ENCODE measurements at regions not wholly inside any gene's neighbourhood (a gene's known extent, or its start where the extent isn't known, plus 50 kb on each side); places are given as distances from the start of the nearest gene placed in this dataset.
"Not testable (repeated sequence)": the region's sequence is repeated elsewhere in the genome, so short reads cannot be mapped to it uniquely, and the experiment has no call there.

- H3K27me3 ChIP-seq: no peaks in the 10 kb centered on the region
- no peak for TF ChIP-seq CTCF (IDR thresholded peaks at IDR 0.05)
- TF ChIP-seq POLR2A (IDR thresholded peaks at IDR 0.05): no peak
- H3K4me1 ChIP-seq: no peaks in the 10 kb centered on the region
- H3K4me3 ChIP-seq: no peak overlapping the region
- H3K36me3 ChIP-seq (ENCODE audit: low read depth, missing control alignments): no peaks in the 10 kb centered on the region
- DNase-seq: no peak
- intact Hi-C loops (cut with DNase I; ENCODE audit: low total_unique reads): loop anchor here (10.0 kb wide), 1 partner anchor 185 kb away; no protein-coding TSS in a partner anchor
- no peaks in the 10 kb centered on the region for H3K9me3 ChIP-seq
- 59 to 61% methylated on average over 15 of the region's 15 CpGs for WGBS, 2 donors
- no peak overlapping the region for H3K27ac ChIP-seq
Observed at GRCh38 chr7:142629588-142630260, 119.5 kb upstream of the PRSS1 start.

GRCh38 chr7:142628945-142629344 is 120.3 kb upstream of the PRSS1 start:
- no peaks in the 10 kb centered on the region for H3K9me3 ChIP-seq
- no peaks in the 10 kb centered on the region for H3K27me3 ChIP-seq
- no peak overlapping the region for H3K27ac ChIP-seq
- 94 to 96% methylated on average over 1 of the region's 1 CpG for WGBS, 2 donors
- TF ChIP-seq CTCF (IDR thresholded peaks at IDR 0.05) (no peak), POLR2A (IDR thresholded peaks at IDR 0.05) (no peak)
- no peak overlapping the region for H3K4me3 ChIP-seq
- no peaks in the 10 kb centered on the region for H3K36me3 ChIP-seq (ENCODE audit: low read depth, missing control alignments)
- intact Hi-C loops (cut with DNase I; ENCODE audit: low total_unique reads): no loop called here
- no peaks in the 10 kb centered on the region for H3K4me1 ChIP-seq
- DNase-seq: no peak

- 73 to 82% methylated on average over 7 to 11 of the region's 11 CpGs for WGBS, 2 donors
- H3K36me3 ChIP-seq (ENCODE audit: low read depth, missing control alignments); H3K9me3 ChIP-seq; H3K27ac ChIP-seq; H3K27me3 ChIP-seq; intact Hi-C loops (cut with DNase I; ENCODE audit: low total_unique reads); H3K4me3 ChIP-seq; DNase-seq; H3K4me1 ChIP-seq: not testable (repeated sequence)
Observed at GRCh38 chr7:142627223-142627622, 122.0 kb upstream of the PRSS1 start.

- no peak overlapping the region for H3K27ac ChIP-seq
- intact Hi-C loops (cut with DNase I; ENCODE audit: low total_unique reads): no loop called here
- peak in 2 of 3 experiments; percentile 49 to 67 for TF ChIP-seq CTCF (IDR thresholded peaks at IDR 0.05)
- TF ChIP-seq POLR2A (IDR thresholded peaks at IDR 0.05): no peak
- no peaks in the 10 kb centered on the region for H3K9me3 ChIP-seq
- H3K4me1 ChIP-seq: no peaks in the 10 kb centered on the region
- H3K27me3 ChIP-seq: no peaks in the 10 kb centered on the region
- no peaks in the 10 kb centered on the region for H3K36me3 ChIP-seq (ENCODE audit: low read depth, missing control alignments)
- H3K4me3 ChIP-seq: no peak overlapping the region
- 57 to 62% methylated on average over 8 to 12 of the region's 12 CpGs for WGBS, 2 donors
- DNase-seq: peak; percentile 86
Observed at GRCh38 chr7:142626420-142627035, 122.7 kb upstream of the PRSS1 start.

GRCh38 chr7:142625216-142625615 is 124.1 kb upstream of the PRSS1 start:
- H3K27me3 ChIP-seq; H3K4me1 ChIP-seq; DNase-seq; H3K9me3 ChIP-seq; H3K4me3 ChIP-seq; H3K36me3 ChIP-seq (ENCODE audit: low read depth, missing control alignments); H3K27ac ChIP-seq; intact Hi-C loops (cut with DNase I; ENCODE audit: low total_unique reads): not testable (repeated sequence)
- 82 to 86% methylated on average over 2 of the region's 2 CpGs for WGBS, 2 donors

- WGBS, 2 donors: 76 to 84% methylated on average over 6 of the region's 6 CpGs
- no peak for DNase-seq
- intact Hi-C loops (cut with DNase I; ENCODE audit: low total_unique reads): no loop called here
- Histone ChIP-seq H3K4me3 (no peak overlapping the region), H3K9me3 (no peaks in the 10 kb centered on the region), H3K27ac (no peak overlapping the region), H3K36me3 (ENCODE audit: low read depth, missing control alignments) (no peaks in the 10 kb centered on the region), H3K27me3 (no peaks in the 10 kb centered on the region), H3K4me1 (no peaks in the 10 kb centered on the region)
- no peak for TF ChIP-seq POLR2A (IDR thresholded peaks at IDR 0.05)
- TF ChIP-seq CTCF (IDR thresholded peaks at IDR 0.05): no peak
Observed at GRCh38 chr7:142620402-142620801, 128.9 kb upstream of the PRSS1 start.

Measured in testis (tissue), 2 donors.